H9 (cell line): ENCODE measurements at regions not wholly inside any gene's neighbourhood (a gene's known extent, or its start where the extent isn't known, plus 50 kb on each side); places are given as distances from the start of the nearest gene placed in this dataset.
"Not testable (repeated sequence)": the region's sequence is repeated elsewhere in the genome, so short reads cannot be mapped to it uniquely, and the experiment has no call there.

Source experiments
- DNase-seq: peaks from one replicate; pipeline ENCODE4 v3.0.0-alpha.2; 2017
- H2AFZ ChIP-seq: one replicate; pipeline ENCODE4 v1.6.1; 2013; ENCODE audit warnings: mild to moderate bottlenecking, low read length, control low read depth, moderate library complexity
- H2AK5ac ChIP-seq: 2 replicates; pipeline ENCODE4 v1.6.1; 2013; ENCODE audit warnings: low read length, control low read depth, mixed read lengths; ENCODE audit not compliant: insufficient read length
- H2BK120ac ChIP-seq: one replicate; pipeline ENCODE4 v1.6.1; 2013; ENCODE audit warnings: low read depth, mild to moderate bottlenecking, low read length, control low read depth, inconsistent platforms; ENCODE audit not compliant: poor library complexity, severe bottlenecking
- H2BK12ac ChIP-seq: 2 replicates; pipeline ENCODE4 v1.6.1; 2013; ENCODE audit warnings: low read length, control low read depth, mixed read lengths, low read depth; ENCODE audit not compliant: insufficient read length
- H2BK15ac ChIP-seq: 2 replicates; pipeline ENCODE4 v1.6.1; 2013; ENCODE audit warnings: low read depth, low read length, control low read depth
- H2BK20ac ChIP-seq: one replicate; pipeline ENCODE4 v1.6.1; 2013; ENCODE audit warnings: low read depth, mild to moderate bottlenecking, low read length, control low read depth, inconsistent platforms; ENCODE audit not compliant: poor library complexity, severe bottlenecking
- H2BK5ac ChIP-seq: 2 replicates; pipeline ENCODE4 v1.6.1; 2013; ENCODE audit warnings: low read length, control low read depth, mixed read lengths; ENCODE audit not compliant: insufficient read length
- H3K14ac ChIP-seq: 2 replicates; pipeline ENCODE4 v1.6.1; 2013; ENCODE audit warnings: low read length, control low read depth; ENCODE audit not compliant: insufficient read depth
- H3K18ac ChIP-seq: 2 replicates; pipeline ENCODE4 v1.6.1; 2013; ENCODE audit warnings: low read depth, mild to moderate bottlenecking, mixed read lengths, low read length, control low read depth; ENCODE audit not compliant: insufficient read length
- H3K23ac ChIP-seq: 2 replicates; pipeline ENCODE4 v1.6.1; 2013; ENCODE audit warnings: low read length, control low read depth, mixed read lengths, low read depth; ENCODE audit not compliant: insufficient read length
- H3K23me2 ChIP-seq: 2 replicates; pipeline ENCODE4 v1.6.1; 2013; ENCODE audit warnings: low read depth, mild to moderate bottlenecking, mixed read lengths, low read length, control low read depth; ENCODE audit not compliant: insufficient read length, poor library complexity, severe bottlenecking
- H3K27ac ChIP-seq: 2 replicates; pipeline ENCODE4 v1.5.1; 2013; ENCODE audit warnings: low read length, control low read depth, mixed read lengths, low read depth; ENCODE audit not compliant: insufficient read length
- H3K27me3 ChIP-seq: 2 replicates; pipeline ENCODE4 v1.6.1; 2013; ENCODE audit warnings: low read length, control low read depth, inconsistent platforms; ENCODE audit not compliant: insufficient read depth
- H3K4ac ChIP-seq: 2 replicates; pipeline ENCODE4 v1.6.1; 2013; ENCODE audit warnings: low read depth, mild to moderate bottlenecking, control low read depth, inconsistent platforms, low read length, moderate library complexity
- H3K4me1 ChIP-seq: 2 replicates; pipeline ENCODE4 v1.6.1; 2013; ENCODE audit warnings: low read length, control low read depth, inconsistent platforms; ENCODE audit not compliant: insufficient read depth
- H3K4me2 ChIP-seq: 2 replicates; pipeline ENCODE4 v1.6.1; 2013; ENCODE audit warnings: low read length, control low read depth, mixed read lengths; ENCODE audit not compliant: insufficient read length, insufficient read depth
- H3K56ac ChIP-seq: 2 replicates; pipeline ENCODE4 v1.6.1; 2013; ENCODE audit warnings: low read depth, mild to moderate bottlenecking, mixed read lengths, low read length, control low read depth; ENCODE audit not compliant: insufficient read length
- H3K79me1 ChIP-seq: 2 replicates; pipeline ENCODE4 v1.6.1; 2013; ENCODE audit warnings: low read depth, mild to moderate bottlenecking, moderate library complexity, low read length, control low read depth, inconsistent platforms; ENCODE audit not compliant: insufficient read depth, poor library complexity, severe bottlenecking
- H3K79me2 ChIP-seq: 2 replicates; pipeline ENCODE4 v1.6.1; 2013; ENCODE audit warnings: low read length, control low read depth, inconsistent platforms; ENCODE audit not compliant: insufficient read depth
- H3K9ac ChIP-seq: 2 replicates; pipeline ENCODE4 v1.6.1; 2013; ENCODE audit warnings: low read length, control low read depth, mixed read lengths; ENCODE audit not compliant: insufficient read length; ENCODE audit errors: extremely low read depth
- H3K9me3 ChIP-seq: one replicate; pipeline ENCODE4 v1.6.1; 2013; ENCODE audit warnings: low read depth, low read length, inconsistent platforms; ENCODE audit not compliant: control insufficient read depth
- H3T11ph ChIP-seq: one replicate; pipeline ENCODE4 v1.6.1; 2013; ENCODE audit warnings: mild to moderate bottlenecking, low read length, control low read depth, inconsistent platforms
- H4K20me1 ChIP-seq: one replicate; pipeline ENCODE4 v1.6.1; 2013; ENCODE audit not compliant: control insufficient read depth, insufficient read length, insufficient read depth
- H4K5ac ChIP-seq: 2 replicates; pipeline ENCODE4 v1.6.1; 2013; ENCODE audit warnings: low read depth, mild to moderate bottlenecking, mixed read lengths, low read length, control low read depth; ENCODE audit not compliant: insufficient read length
- H4K8ac ChIP-seq: replicated peaks from 2 replicates; pipeline ENCODE4 v1.6.1; 2013; ENCODE audit warnings: low read length, control low read depth, mixed read lengths, low read depth; ENCODE audit not compliant: insufficient read length
- H4K91ac ChIP-seq: 2 replicates; pipeline ENCODE4 v1.6.1; 2013; ENCODE audit warnings: low read depth, mild to moderate bottlenecking, moderate library complexity, mixed read lengths, low read length, control low read depth; ENCODE audit not compliant: insufficient read length
- H3K27ac Mint-ChIP-seq, 3 experiments: 2 replicates in 2 of 3; 3 replicates in 1 of 3; pipeline ENCODE4 v1.8.0; 2020 to 2021; ENCODE audit warnings: mixed read lengths in 3 of 3, mild to moderate bottlenecking in 1 of 3, moderate library complexity in 1 of 3
- H3K27me3 Mint-ChIP-seq: 2 replicates; pipeline ENCODE4 v1.8.0; 2021; ENCODE audit warnings: low read depth, mild to moderate bottlenecking, moderate library complexity, mixed read lengths
- H3K36me3 Mint-ChIP-seq, 3 experiments: 2 replicates in 2 of 3; 3 replicates in 1 of 3; pipeline ENCODE4 v1.8.0; 2020 to 2021; ENCODE audit warnings: low read depth in 3 of 3, mixed read lengths in 3 of 3; ENCODE audit not compliant: insufficient read depth in 1 of 3
- H3K4me1 Mint-ChIP-seq, 2 experiments: 2 replicates each; pipeline ENCODE4 v1.8.0; 2020; ENCODE audit warnings: mixed read lengths in 2 of 2
- H3K4me3 Mint-ChIP-seq, 2 experiments: 2 replicates in 1 of 2; 3 replicates in 1 of 2; pipeline ENCODE4 v1.8.0; 2020 to 2021; ENCODE audit warnings: mild to moderate bottlenecking in 2 of 2, mixed read lengths in 2 of 2, moderate library complexity in 1 of 2
- H3K9me3 Mint-ChIP-seq, 2 experiments: 2 replicates in 1 of 2; 3 replicates in 1 of 2; pipeline ENCODE4 v1.8.0; 2020; ENCODE audit warnings: mild to moderate bottlenecking in 2 of 2, mixed read lengths in 2 of 2, moderate library complexity in 1 of 2
- WGBS: extraction: QIAGEN DNeasy Blood & Tissue Kit; methylation state at CpG from one replicate; pipeline ENCODE4 v1.1.7; 2013; ENCODE audit warnings: missing lambda C conversion rate, low lambda C conversion rate, mixed read lengths; ENCODE audit not compliant: insufficient read length; ENCODE audit errors: extremely low coverage; 5-methylcytosine and 5-hydroxymethylcytosine counted together

- H2BK12ac ChIP-seq, H4K20me1 ChIP-seq, DNase-seq, H3K27ac ChIP-seq, H2BK5ac ChIP-seq, H3K27me3 Mint-ChIP-seq, H3K14ac ChIP-seq, H4K91ac ChIP-seq, H3K4ac ChIP-seq, H3K27ac Mint-ChIP-seq, H3K56ac ChIP-seq, H3K36me3 Mint-ChIP-seq, H3K4me3 Mint-ChIP-seq, H3K9ac ChIP-seq, H3K27me3 ChIP-seq, H2BK15ac ChIP-seq, H3K79me2 ChIP-seq, H2BK20ac ChIP-seq, H3K4me2 ChIP-seq, H3K9me3 ChIP-seq, H3K18ac ChIP-seq, H3K23me2 ChIP-seq, H3K79me1 ChIP-seq, H3K23ac ChIP-seq, H2BK120ac ChIP-seq, H3T11ph ChIP-seq, H4K5ac ChIP-seq, H3K9me3 Mint-ChIP-seq, H3K4me1 Mint-ChIP-seq, H3K4me1 ChIP-seq, H4K8ac ChIP-seq, H2AK5ac ChIP-seq, H2AFZ ChIP-seq: not testable (repeated sequence)
- WGBS: no CpG with 5 or more reads among the region's 5 CpGs
These were observed 126.6 kb downstream of the NBPF8 start for GRCh38 chr1:120541394-120541793.

DNA sequence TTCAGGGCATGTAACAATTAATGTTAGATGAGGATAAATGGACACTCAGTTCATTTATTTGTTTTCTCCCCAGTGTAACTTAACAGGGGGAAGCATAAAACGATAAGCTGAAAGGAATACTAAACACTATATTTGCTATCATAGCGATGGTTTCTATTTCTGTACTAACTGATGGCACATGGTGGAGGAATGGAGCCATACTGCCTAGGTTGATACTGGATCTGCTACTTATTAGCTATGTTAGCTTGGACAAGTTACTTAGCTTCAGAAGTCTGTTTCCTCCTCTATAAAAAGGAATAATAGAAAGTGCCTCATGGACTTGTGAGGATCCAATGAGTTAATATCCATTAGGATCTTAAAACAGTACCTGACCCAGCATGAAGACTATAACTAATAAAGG lies 127.5 kb downstream of the NBPF8 start:
- H3K14ac ChIP-seq, H3K9me3 Mint-ChIP-seq, H3K4me3 Mint-ChIP-seq: not testable (repeated sequence)

More for the DNA sequence above, 127.5 kb downstream of the NBPF8 start:
- H3K27me3 Mint-ChIP-seq, H3K4me2 ChIP-seq, H4K20me1 ChIP-seq, H3T11ph ChIP-seq, H3K27ac ChIP-seq, H2BK15ac ChIP-seq, H2BK12ac ChIP-seq, H3K27me3 ChIP-seq, H3K4ac ChIP-seq, H3K56ac ChIP-seq, H2BK5ac ChIP-seq, H3K9me3 ChIP-seq, DNase-seq, H3K36me3 Mint-ChIP-seq, H3K27ac Mint-ChIP-seq, H3K18ac ChIP-seq, H4K5ac ChIP-seq, H3K23me2 ChIP-seq, H3K79me1 ChIP-seq, H2AK5ac ChIP-seq, H2BK20ac ChIP-seq, H2BK120ac ChIP-seq, H2AFZ ChIP-seq, H3K23ac ChIP-seq, H3K9ac ChIP-seq, H3K4me1 Mint-ChIP-seq, H4K91ac ChIP-seq, H3K4me1 ChIP-seq, H4K8ac ChIP-seq, H3K79me2 ChIP-seq: not testable (repeated sequence)
- WGBS: no CpG with 5 or more reads among the region's 2 CpGs
